ENCODE measurements at regions not wholly inside any gene's neighbourhood (a gene's known extent, or its start where the extent isn't known, plus 50 kb on each side); places are given as distances from the start of the nearest gene placed in this dataset.

- H2BK20ac ChIP-seq (ENCODE audit: low read depth, low read length, poor library complexity, severe bottlenecking): no peak overlapping the region
- peaks cover 2% of the 10 kb centered on the region; the same call in 1 of the 2 replicates for H3K27me3 Mint-ChIP-seq (ENCODE audit: low read depth)
- no peaks in the 10 kb centered on the region for H3K27me3 ChIP-seq (ENCODE audit: insufficient read depth, low read length)
- no peaks in the 10 kb centered on the region for H3K9me3 ChIP-seq (ENCODE audit: control insufficient read depth, low read depth, low read length)
- H3K23ac ChIP-seq (ENCODE audit: insufficient read length, low read depth, low read length): no peak overlapping the region
- H2AK5ac ChIP-seq (ENCODE audit: insufficient read length, low read length): no peak overlapping the region
- no peak overlapping the region for H2BK15ac ChIP-seq (ENCODE audit: low read depth, low read length)
- no peaks in the 10 kb centered on the region for H3K79me1 ChIP-seq (ENCODE audit: insufficient read depth, low read depth, low read length, poor library complexity, severe bottlenecking)
- no peak for TF ChIP-seq CTCF (conservative IDR thresholded peaks at IDR 0.05)
- no peak overlapping the region for H2BK12ac ChIP-seq (ENCODE audit: insufficient read length, low read depth, low read length)
- no peak overlapping the region for H4K5ac ChIP-seq (ENCODE audit: insufficient read length, low read depth, low read length)
- H3T11ph ChIP-seq (ENCODE audit: low read length): no peak overlapping the region
- H3K56ac ChIP-seq (ENCODE audit: insufficient read length, low read depth, low read length): no peak overlapping the region
- no peak overlapping the region for H4K8ac ChIP-seq (replicated peaks; ENCODE audit: insufficient read length, low read depth, low read length)
- no peak overlapping the region for H3K4ac ChIP-seq (ENCODE audit: low read depth, low read length)
- no peak overlapping the region for H2BK5ac ChIP-seq (ENCODE audit: insufficient read length, low read length)
- H3K4me1 Mint-ChIP-seq: 0 out of 4 replicates have a peak, but pooled peaks cover 2 to 5% of the 10 kb centered on the region in 2 experiments
- no peaks in the 10 kb centered on the region for H3K79me2 ChIP-seq (ENCODE audit: insufficient read depth, low read length)
- no peak overlapping the region for H3K18ac ChIP-seq (ENCODE audit: insufficient read length, low read depth, low read length)
- DNase-seq: no peak
- no peak overlapping the region for H3K27ac ChIP-seq (ENCODE audit: insufficient read length, low read depth, low read length)
- H3K4me1 ChIP-seq (ENCODE audit: insufficient read depth, low read length): no peaks in the 10 kb centered on the region
- WGBS (ENCODE audit: extremely low coverage, insufficient read length, low lambda C conversion rate): no CpG with 5 or more reads among the region's 6 CpGs
- H2AFZ ChIP-seq (ENCODE audit: low read length): no peak overlapping the region
- no peak overlapping the region for H2BK120ac ChIP-seq (ENCODE audit: low read depth, low read length, poor library complexity, severe bottlenecking)
- peaks cover 2 to 3% of the 10 kb centered on the region in 2 experiments; a peak in 3 of 5 replicates for H3K9me3 Mint-ChIP-seq
- no peak overlapping the region for H3K27ac Mint-ChIP-seq
- no peaks in the 10 kb centered on the region for H4K20me1 ChIP-seq (ENCODE audit: control insufficient read depth, insufficient read depth, insufficient read length)
- H3K4me2 ChIP-seq (ENCODE audit: insufficient read depth, insufficient read length, low read length): no peak overlapping the region
- H3K23me2 ChIP-seq (ENCODE audit: insufficient read length, low read depth, low read length, poor library complexity, severe bottlenecking): no peaks in the 10 kb centered on the region
- no peak overlapping the region for H3K4me3 Mint-ChIP-seq
- H4K91ac ChIP-seq (ENCODE audit: insufficient read length, low read depth, low read length): no peak overlapping the region
- H3K9ac ChIP-seq (ENCODE audit: extremely low read depth, insufficient read length, low read length): no peak overlapping the region
- H3K36me3 Mint-ChIP-seq (ENCODE audit: insufficient read depth in 1 of 3, low read depth in 3 of 3): peaks cover 0 to 4% (median 2%) of the 10 kb centered on the region in 3 experiments; a peak in 4 of 7 replicates
- H3K14ac ChIP-seq (ENCODE audit: insufficient read depth, low read length): no peak overlapping the region
Observed at GRCh38 chr1:234863551-234863971, 253.6 kb upstream of the IRF2BP2 start.

All from H9 (cell line).